A549 (cell line): ENCODE measurements at regions not wholly inside any gene's neighbourhood (a gene's known extent, or its start where the extent isn't known, plus 50 kb on each side); places are given as distances from the start of the nearest gene placed in this dataset.

Experiments used
- CHD4 ChIP-seq: fragments of 200-600 bp; sonication (generic); IDR thresholded peaks from 2 replicates; pipeline ENCODE4 v1.6.1; 2016; ENCODE audit warnings: antibody characterized with exemption, mild to moderate bottlenecking, borderline replicate concordance
- EP300 ChIP-seq, 2 experiments: fragments of >200 bp; sonication (Bioruptor Twin); formaldehyde crosslinking; IDR thresholded peaks; 2 replicates in 1 of 2; 3 replicates in 1 of 2; pipeline ENCODE4 v1.6.1; 2016 to 2017
- FOSL2 ChIP-seq, 2 experiments: fragments of 450-650 bp in 1 of 2; fragments of >200 bp in 1 of 2; sonication (Bioruptor Twin) in 1 of 2; formaldehyde crosslinking; IDR thresholded peaks; 2 replicates each; pipeline versions ENCODE4 v1.5.0 to v1.6.1; 2016 to 2020; ENCODE audit warnings: mild to moderate bottlenecking in 1 of 2, moderate library complexity in 1 of 2
- HOXB13 ChIP-seq: fragments of 250-450 bp; sonication (Bioruptor Pico); IDR thresholded peaks from 2 replicates; pipeline ENCODE4 v1.5.0; 2020; ENCODE audit warnings: low read depth, mild to moderate bottlenecking, moderate library complexity
- JUNB ChIP-seq: fragments of >200 bp; sonication (Bioruptor Twin); formaldehyde crosslinking; IDR thresholded peaks from 2 replicates; pipeline ENCODE4 v1.6.1; 2016
- POLR2A ChIP-seq: IDR thresholded peaks from 2 replicates; pipeline ENCODE4 v1.6.1; 2012; ENCODE audit warnings: mild to moderate bottlenecking, low read length
- SMC3 ChIP-seq: fragments of >200 bp; sonication (Bioruptor Twin); formaldehyde crosslinking; IDR thresholded peaks from 3 replicates; pipeline ENCODE4 v1.6.1; 2018; ENCODE audit warnings: inconsistent platforms
- ZNF302 ChIP-seq: fragments of 250-450 bp; sonication (Bioruptor Pico); IDR thresholded peaks from 2 replicates; pipeline ENCODE4 v1.9.0; 2021; ENCODE audit warnings: inconsistent platforms, mild to moderate bottlenecking, moderate library complexity
- TF ChIP-seq, protein P1 (sequence below): fragments of >200 bp; sonication (Bioruptor Twin); formaldehyde crosslinking; IDR thresholded peaks from 3 replicates; pipeline ENCODE4 v1.5.1; 2016

DNA sequence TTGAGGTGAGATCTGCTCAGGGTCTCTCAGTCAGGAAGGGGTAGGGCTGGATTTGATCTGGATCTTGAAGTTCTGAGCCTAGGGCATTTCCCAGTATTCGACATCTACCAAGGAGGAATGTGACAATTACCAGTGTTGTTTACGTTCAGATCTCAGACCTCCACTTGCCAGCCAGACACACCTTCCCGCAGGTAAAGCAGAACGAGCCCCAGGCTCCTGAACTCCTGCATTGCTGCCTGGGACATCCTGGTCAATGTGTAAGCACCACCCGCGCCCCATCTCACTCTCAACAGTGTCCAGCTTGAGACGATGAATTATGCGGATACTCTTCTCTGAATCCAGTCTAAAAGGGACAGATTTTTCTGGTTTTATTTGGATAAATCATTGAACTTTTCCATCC is 56.7 kb upstream of the PTCH1 start:
- TF ChIP-seq, protein P1, sequence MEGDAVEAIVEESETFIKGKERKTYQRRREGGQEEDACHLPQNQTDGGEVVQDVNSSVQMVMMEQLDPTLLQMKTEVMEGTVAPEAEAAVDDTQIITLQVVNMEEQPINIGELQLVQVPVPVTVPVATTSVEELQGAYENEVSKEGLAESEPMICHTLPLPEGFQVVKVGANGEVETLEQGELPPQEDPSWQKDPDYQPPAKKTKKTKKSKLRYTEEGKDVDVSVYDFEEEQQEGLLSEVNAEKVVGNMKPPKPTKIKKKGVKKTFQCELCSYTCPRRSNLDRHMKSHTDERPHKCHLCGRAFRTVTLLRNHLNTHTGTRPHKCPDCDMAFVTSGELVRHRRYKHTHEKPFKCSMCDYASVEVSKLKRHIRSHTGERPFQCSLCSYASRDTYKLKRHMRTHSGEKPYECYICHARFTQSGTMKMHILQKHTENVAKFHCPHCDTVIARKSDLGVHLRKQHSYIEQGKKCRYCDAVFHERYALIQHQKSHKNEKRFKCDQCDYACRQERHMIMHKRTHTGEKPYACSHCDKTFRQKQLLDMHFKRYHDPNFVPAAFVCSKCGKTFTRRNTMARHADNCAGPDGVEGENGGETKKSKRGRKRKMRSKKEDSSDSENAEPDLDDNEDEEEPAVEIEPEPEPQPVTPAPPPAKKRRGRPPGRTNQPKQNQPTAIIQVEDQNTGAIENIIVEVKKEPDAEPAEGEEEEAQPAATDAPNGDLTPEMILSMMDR: no peak
- TF ChIP-seq JUNB (no peak), FOSL2 (IDR thresholded peaks at IDR 0.05) (no peak), FOSL2 (CRISPR knock-in tag; IDR thresholded peaks at IDR 0.05) (no peak), POLR2A (no peak), HOXB13 (CRISPR knock-in tag) (no peak), SMC3 (no peak), EP300 (IDR thresholded peaks at IDR 0.05) (no peak), ZNF302 (no peak), CHD4 (no peak)
